ENCODE measurements at regions not wholly inside any gene's neighbourhood (a gene's known extent, or its start where the extent isn't known, plus 50 kb on each side); places are given as distances from the start of the nearest gene placed in this dataset.
"Not testable (repeated sequence)": the region's sequence is repeated elsewhere in the genome, so short reads cannot be mapped to it uniquely, and the experiment has no call there.

DNA sequence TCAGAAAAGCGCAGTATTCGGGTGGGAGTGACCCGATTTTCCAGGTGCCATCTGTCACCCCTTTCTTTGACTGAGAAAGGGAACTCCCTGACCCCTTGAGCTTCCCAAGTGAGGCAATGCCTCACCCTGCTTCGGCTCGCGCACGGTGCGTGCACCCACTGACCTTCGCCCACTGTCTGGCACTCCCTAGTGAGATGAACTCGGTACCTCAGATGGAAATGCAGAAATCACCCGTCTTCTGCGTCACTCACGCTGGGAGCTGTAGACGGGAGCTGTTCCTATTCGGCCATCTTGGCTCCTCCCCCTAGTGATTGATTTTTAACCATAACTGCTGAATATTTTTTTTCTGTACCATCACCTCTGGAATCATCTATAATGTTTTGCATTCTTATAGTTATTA lies 359.1 kb downstream of the C3orf38 start:
- H3K4me1 ChIP-seq (ENCODE audit: insufficient read depth); H3K4me3 Mint-ChIP-seq; ATAC-seq; H3F3A ChIP-seq (replicated peaks; ENCODE audit: low read depth); H3K27me3 Mint-ChIP-seq (ENCODE audit: insufficient read depth, low read depth, poor library complexity); H3K27ac ChIP-seq (ENCODE audit: low read depth); H3K27me3 ChIP-seq (ENCODE audit: insufficient read depth); H4K20me1 ChIP-seq (replicated peaks; ENCODE audit: insufficient read depth); H3K4me1 Mint-ChIP-seq; H3K27ac Mint-ChIP-seq; H3K4me3 ChIP-seq; H3K9me3 Mint-ChIP-seq; H3K4me2 ChIP-seq; H3K79me2 ChIP-seq (replicated peaks; ENCODE audit: insufficient read depth); H3K9me2 ChIP-seq (ENCODE audit: insufficient read depth); DNase-seq (ENCODE audit: low spot score); H3K36me3 Mint-ChIP-seq (ENCODE audit: low read depth); H3K36me3 ChIP-seq (ENCODE audit: insufficient read depth): not testable (repeated sequence)
- H2AFZ ChIP-seq = peak overlapping the region; percentile 43; the same call in 1 of the 2 replicates

DNA sequence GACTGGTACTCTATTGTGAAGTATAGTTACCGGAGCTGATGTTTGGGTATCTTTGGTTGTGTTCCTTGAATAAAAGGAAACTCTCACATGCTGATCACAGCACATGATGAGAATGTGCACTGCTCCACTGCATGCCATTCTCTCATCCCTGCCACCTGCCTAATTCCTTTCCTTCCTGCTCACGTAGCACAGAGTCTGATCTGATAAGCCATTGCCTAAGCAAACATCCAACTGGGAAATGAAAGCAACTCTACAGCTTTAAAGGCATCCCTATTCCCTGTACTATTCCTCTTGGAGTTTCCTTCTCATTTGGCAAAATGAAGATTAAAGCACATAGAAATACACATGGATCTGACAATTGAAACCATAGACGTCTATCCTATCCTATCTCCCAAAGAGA lies 359.8 kb downstream of the C3orf38 start:
- ATAC-seq (no peak), DNase-seq (ENCODE audit: low spot score) (no peak)
- no peak for TF ChIP-seq CREB1 (CRISPR knock-in tag; IDR thresholded peaks at IDR 0.05; ENCODE audit: low read depth)
- H3K4me3 Mint-ChIP-seq = no peak overlapping the region
- H3K9me3 Mint-ChIP-seq = peaks cover 9% of the 10 kb centered on the region
- H3K79me2 ChIP-seq (replicated peaks; ENCODE audit: insufficient read depth) = no peaks in the 10 kb centered on the region
- no peaks in the 10 kb centered on the region for H3K27me3 ChIP-seq (ENCODE audit: insufficient read depth)
- H3K4me3 ChIP-seq = no peak overlapping the region
- H2AFZ ChIP-seq = peak overlapping the region; percentile 43; the same call in 1 of the 2 replicates
- H3K27ac ChIP-seq (ENCODE audit: low read depth) = no peak overlapping the region
- H3K36me3 ChIP-seq (ENCODE audit: insufficient read depth) = no peaks in the 10 kb centered on the region
- no peaks in the 10 kb centered on the region for H3K27me3 Mint-ChIP-seq (ENCODE audit: insufficient read depth, low read depth, poor library complexity)
- H3K4me2 ChIP-seq = no peak overlapping the region
- H4K20me1 ChIP-seq (replicated peaks; ENCODE audit: insufficient read depth) = no peaks in the 10 kb centered on the region
- H3K4me1 Mint-ChIP-seq = peaks cover 4% of the 10 kb centered on the region; the same call in 2 of the 3 replicates
- H3F3A ChIP-seq (replicated peaks; ENCODE audit: low read depth) = no peaks in the 10 kb centered on the region
- H3K27ac Mint-ChIP-seq = no peak overlapping the region
- peaks cover 8% of the 10 kb centered on the region; the same call in 1 of the 3 replicates for H3K36me3 Mint-ChIP-seq (ENCODE audit: low read depth)
- no peaks in the 10 kb centered on the region for H3K4me1 ChIP-seq (ENCODE audit: insufficient read depth)
- no peaks in the 10 kb centered on the region for H3K9me2 ChIP-seq (ENCODE audit: insufficient read depth)

DNA sequence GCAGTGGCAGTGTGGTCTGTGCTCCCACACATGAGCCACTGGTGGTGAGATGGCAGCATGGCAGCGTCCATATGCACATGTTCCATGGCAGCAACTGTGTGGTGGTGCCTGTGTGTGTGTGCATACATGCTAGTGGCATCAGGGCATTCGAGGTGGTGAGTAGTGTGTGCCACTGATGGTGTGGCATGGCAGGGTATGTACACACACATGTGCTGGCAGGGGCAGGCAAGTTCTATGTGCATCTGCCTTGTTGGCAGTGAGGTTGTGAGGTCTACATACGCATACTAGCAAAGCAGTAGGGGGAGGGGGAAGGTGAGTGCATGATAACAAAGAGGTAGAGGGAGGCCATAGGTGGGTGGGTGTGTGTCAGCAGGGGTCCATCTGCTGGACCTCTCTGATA lies 378.7 kb downstream of the C3orf38 start:
- H4K20me1 ChIP-seq (replicated peaks; ENCODE audit: insufficient read depth) = no peaks in the 10 kb centered on the region
- H3K36me3 ChIP-seq (ENCODE audit: insufficient read depth) = no peaks in the 10 kb centered on the region
- no peaks in the 10 kb centered on the region for H3K79me2 ChIP-seq (replicated peaks; ENCODE audit: insufficient read depth)
- peaks cover 14% of the 10 kb centered on the region; the same call in 1 of the 2 replicates for H3K9me2 ChIP-seq (ENCODE audit: insufficient read depth)
- H3K4me3 ChIP-seq = no peak overlapping the region
- DNase-seq (ENCODE audit: low spot score) (no peak), ATAC-seq (no peak)
- no peaks in the 10 kb centered on the region for H3K36me3 Mint-ChIP-seq (ENCODE audit: low read depth)
- H3K27ac Mint-ChIP-seq = no peak overlapping the region; the same call in 1 of the 2 replicates
- H3K27ac ChIP-seq (ENCODE audit: low read depth) = no peak overlapping the region
- no peaks in the 10 kb centered on the region for H3K4me1 ChIP-seq (ENCODE audit: insufficient read depth)
- no peak overlapping the region for H3K4me3 Mint-ChIP-seq
- no peak overlapping the region for H2AFZ ChIP-seq
- no peaks in the 10 kb centered on the region for H3K4me1 Mint-ChIP-seq
- H3F3A ChIP-seq (replicated peaks; ENCODE audit: low read depth) = no peaks in the 10 kb centered on the region
- H3K9me3 Mint-ChIP-seq = peaks cover 7% of the 10 kb centered on the region; the same call in 1 of the 3 replicates
- no peak overlapping the region for H3K4me2 ChIP-seq
- H3K27me3 ChIP-seq (ENCODE audit: insufficient read depth) = no peaks in the 10 kb centered on the region
- no peaks in the 10 kb centered on the region for H3K27me3 Mint-ChIP-seq (ENCODE audit: insufficient read depth, low read depth, poor library complexity)
- TF ChIP-seq JUNB (IDR thresholded peaks at IDR 0.05; ENCODE audit: unreplicated experiment) (no peak), EZH2 (IDR thresholded peaks at IDR 0.05; ENCODE audit: low read depth, unreplicated experiment) (no peak), CREB1 (CRISPR knock-in tag; IDR thresholded peaks at IDR 0.05; ENCODE audit: low read depth) (no peak), EZH2phosphoT487 (IDR thresholded peaks at IDR 0.05; ENCODE audit: unreplicated experiment) (no peak), ZNF114 (CRISPR knock-in tag; IDR thresholded peaks at IDR 0.05) (no peak), POLR2AphosphoS5 (IDR thresholded peaks at IDR 0.05; ENCODE audit: low read depth) (no peak), STAT1 (IDR thresholded peaks at IDR 0.05; ENCODE audit: unreplicated experiment) (no peak), NANOG (IDR thresholded peaks at IDR 0.05; ENCODE audit: borderline replicate concordance) (no peak), ZNF331 (CRISPR knock-in tag; IDR thresholded peaks at IDR 0.05; ENCODE audit: low read depth) (no peak)
- TF ChIP-seq, protein P1, sequence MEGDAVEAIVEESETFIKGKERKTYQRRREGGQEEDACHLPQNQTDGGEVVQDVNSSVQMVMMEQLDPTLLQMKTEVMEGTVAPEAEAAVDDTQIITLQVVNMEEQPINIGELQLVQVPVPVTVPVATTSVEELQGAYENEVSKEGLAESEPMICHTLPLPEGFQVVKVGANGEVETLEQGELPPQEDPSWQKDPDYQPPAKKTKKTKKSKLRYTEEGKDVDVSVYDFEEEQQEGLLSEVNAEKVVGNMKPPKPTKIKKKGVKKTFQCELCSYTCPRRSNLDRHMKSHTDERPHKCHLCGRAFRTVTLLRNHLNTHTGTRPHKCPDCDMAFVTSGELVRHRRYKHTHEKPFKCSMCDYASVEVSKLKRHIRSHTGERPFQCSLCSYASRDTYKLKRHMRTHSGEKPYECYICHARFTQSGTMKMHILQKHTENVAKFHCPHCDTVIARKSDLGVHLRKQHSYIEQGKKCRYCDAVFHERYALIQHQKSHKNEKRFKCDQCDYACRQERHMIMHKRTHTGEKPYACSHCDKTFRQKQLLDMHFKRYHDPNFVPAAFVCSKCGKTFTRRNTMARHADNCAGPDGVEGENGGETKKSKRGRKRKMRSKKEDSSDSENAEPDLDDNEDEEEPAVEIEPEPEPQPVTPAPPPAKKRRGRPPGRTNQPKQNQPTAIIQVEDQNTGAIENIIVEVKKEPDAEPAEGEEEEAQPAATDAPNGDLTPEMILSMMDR (conservative IDR thresholded peaks at IDR 0.05; ENCODE audit: low read depth in 2 of 2) = no peak
- TF ChIP-seq, protein P2, sequence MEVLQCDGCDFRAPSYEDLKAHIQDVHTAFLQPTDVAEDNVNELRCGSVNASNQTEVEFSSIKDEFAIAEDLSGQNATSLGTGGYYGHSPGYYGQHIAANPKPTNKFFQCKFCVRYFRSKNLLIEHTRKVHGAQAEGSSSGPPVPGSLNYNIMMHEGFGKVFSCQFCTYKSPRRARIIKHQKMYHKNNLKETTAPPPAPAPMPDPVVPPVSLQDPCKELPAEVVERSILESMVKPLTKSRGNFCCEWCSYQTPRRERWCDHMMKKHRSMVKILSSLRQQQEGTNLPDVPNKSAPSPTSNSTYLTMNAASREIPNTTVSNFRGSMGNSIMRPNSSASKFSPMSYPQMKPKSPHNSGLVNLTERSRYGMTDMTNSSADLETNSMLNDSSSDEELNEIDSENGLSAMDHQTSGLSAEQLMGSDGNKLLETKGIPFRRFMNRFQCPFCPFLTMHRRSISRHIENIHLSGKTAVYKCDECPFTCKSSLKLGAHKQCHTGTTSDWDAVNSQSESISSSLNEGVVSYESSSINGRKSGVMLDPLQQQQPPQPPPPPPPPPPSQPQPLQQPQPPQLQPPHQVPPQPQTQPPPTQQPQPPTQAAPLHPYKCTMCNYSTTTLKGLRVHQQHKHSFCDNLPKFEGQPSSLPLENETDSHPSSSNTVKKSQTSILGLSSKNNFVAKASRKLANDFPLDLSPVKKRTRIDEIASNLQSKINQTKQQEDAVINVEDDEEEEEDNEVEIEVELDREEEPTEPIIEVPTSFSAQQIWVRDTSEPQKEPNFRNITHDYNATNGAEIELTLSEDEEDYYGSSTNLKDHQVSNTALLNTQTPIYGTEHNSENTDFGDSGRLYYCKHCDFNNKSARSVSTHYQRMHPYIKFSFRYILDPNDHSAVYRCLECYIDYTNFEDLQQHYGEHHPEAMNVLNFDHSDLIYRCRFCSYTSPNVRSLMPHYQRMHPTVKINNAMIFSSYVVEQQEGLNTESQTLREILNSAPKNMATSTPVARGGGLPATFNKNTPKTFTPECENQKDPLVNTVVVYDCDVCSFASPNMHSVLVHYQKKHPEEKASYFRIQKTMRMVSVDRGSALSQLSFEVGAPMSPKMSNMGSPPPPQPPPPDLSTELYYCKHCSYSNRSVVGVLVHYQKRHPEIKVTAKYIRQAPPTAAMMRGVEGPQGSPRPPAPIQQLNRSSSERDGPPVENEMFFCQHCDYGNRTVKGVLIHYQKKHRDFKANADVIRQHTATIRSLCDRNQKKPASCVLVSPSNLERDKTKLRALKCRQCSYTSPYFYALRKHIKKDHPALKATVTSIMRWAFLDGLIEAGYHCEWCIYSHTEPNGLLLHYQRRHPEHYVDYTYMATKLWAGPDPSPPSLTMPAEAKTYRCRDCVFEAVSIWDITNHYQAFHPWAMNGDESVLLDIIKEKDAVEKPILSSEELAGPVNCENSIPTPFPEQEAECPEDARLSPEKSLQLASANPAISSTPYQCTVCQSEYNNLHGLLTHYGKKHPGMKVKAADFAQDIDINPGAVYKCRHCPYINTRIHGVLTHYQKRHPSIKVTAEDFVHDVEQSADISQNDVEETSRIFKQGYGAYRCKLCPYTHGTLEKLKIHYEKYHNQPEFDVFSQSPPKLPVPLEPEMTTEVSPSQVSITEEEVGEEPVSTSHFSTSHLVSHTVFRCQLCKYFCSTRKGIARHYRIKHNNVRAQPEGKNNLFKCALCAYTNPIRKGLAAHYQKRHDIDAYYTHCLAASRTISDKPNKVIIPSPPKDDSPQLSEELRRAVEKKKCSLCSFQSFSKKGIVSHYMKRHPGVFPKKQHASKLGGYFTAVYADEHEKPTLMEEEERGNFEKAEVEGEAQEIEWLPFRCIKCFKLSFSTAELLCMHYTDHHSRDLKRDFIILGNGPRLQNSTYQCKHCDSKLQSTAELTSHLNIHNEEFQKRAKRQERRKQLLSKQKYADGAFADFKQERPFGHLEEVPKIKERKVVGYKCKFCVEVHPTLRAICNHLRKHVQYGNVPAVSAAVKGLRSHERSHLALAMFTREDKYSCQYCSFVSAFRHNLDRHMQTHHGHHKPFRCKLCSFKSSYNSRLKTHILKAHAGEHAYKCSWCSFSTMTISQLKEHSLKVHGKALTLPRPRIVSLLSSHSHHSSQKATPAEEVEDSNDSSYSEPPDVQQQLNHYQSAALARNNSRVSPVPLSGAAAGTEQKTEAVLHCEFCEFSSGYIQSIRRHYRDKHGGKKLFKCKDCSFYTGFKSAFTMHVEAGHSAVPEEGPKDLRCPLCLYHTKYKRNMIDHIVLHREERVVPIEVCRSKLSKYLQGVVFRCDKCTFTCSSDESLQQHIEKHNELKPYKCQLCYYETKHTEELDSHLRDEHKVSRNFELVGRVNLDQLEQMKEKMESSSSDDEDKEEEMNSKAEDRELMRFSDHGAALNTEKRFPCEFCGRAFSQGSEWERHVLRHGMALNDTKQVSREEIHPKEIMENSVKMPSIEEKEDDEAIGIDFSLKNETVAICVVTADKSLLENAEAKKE (CRISPR knock-in tag; IDR thresholded peaks at IDR 0.05) = no peak

Data from GM23338 (cell line).